Activated T-cell treated with anti-CD3 and anti-CD28 coated beads, Interleukin-2, amount 50 U/mL, for 72 hours (primary cell): ENCODE measurements at regions not wholly inside any gene's neighbourhood (a gene's known extent, or its start where the extent isn't known, plus 50 kb on each side); places are given as distances from the start of the nearest gene placed in this dataset.

Experiments used
- ATAC-seq, 2 donors: fragments of 150-1000 bp; cut with Tn5 transposase; replicated peaks in 1 of 2; 2 replicates each; pipeline ENCODE4 v1.10.0; 2021; ENCODE audit warnings: moderate library complexity in 2 of 2, mild to moderate bottlenecking in 1 of 2
- DNase-seq, 2 donors: peaks; one replicate each; pipeline ENCODE4 v3.0.0; 2021 to 2022; ENCODE audit warnings: mixed read lengths in 1 of 2
- H3K27ac Mint-ChIP-seq: one replicate; pipeline ENCODE4 v1.8.0; 2022; ENCODE audit warnings: mild to moderate bottlenecking, moderate library complexity, mixed read lengths
- H3K27me3 Mint-ChIP-seq: one replicate; pipeline ENCODE4 v1.8.0; 2022; ENCODE audit warnings: low read depth, mixed read lengths
- H3K36me3 Mint-ChIP-seq, 2 donors: one replicate each; pipeline ENCODE4 v1.8.0; 2022; ENCODE audit warnings: mixed read lengths in 2 of 2, mild to moderate bottlenecking in 1 of 2; ENCODE audit not compliant: insufficient read depth in 2 of 2
- H3K4me1 Mint-ChIP-seq: one replicate; pipeline ENCODE4 v1.8.0; 2022; ENCODE audit warnings: low read depth, mixed read lengths
- H3K4me3 Mint-ChIP-seq, 2 donors: one replicate each; pipeline ENCODE4 v1.8.0; 2022; ENCODE audit warnings: mild to moderate bottlenecking in 2 of 2, mixed read lengths in 2 of 2, moderate library complexity in 2 of 2
- H3K9me3 Mint-ChIP-seq, 2 donors: one replicate each; pipeline ENCODE4 v1.8.0; 2022; ENCODE audit warnings: mixed read lengths in 2 of 2

DNA sequence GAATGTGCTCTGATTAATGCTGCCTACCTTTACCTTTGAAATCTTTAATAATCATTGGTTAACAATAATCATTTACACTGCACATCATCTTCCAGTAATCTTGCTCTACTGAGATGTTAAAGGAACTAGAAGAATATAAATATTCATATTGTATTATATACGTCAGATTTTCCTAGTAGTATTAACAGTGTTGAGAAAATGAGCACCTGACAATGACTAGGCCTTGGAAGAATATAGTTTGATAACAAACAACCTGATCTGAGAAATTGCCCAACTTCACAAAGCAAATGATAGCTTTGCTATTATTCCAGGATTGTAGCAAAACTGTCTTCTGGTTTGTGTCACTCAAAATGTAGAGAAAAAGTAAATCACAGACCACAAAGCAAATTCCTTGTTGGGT lies 467.1 kb downstream of the NOVA1 start:
- H3K4me1 Mint-ChIP-seq = no peaks in the 10 kb centered on the region
- no peaks in the 10 kb centered on the region for H3K27me3 Mint-ChIP-seq
- DNase-seq (no peak), ATAC-seq (no peak)
- peaks cover 0 to 2% of the 10 kb centered on the region in 2 donors for H3K36me3 Mint-ChIP-seq
- peaks cover 3 to 4% of the 10 kb centered on the region in 2 donors for H3K9me3 Mint-ChIP-seq
- H3K4me3 Mint-ChIP-seq = no peak overlapping the region
- no peak overlapping the region for H3K27ac Mint-ChIP-seq

DNA sequence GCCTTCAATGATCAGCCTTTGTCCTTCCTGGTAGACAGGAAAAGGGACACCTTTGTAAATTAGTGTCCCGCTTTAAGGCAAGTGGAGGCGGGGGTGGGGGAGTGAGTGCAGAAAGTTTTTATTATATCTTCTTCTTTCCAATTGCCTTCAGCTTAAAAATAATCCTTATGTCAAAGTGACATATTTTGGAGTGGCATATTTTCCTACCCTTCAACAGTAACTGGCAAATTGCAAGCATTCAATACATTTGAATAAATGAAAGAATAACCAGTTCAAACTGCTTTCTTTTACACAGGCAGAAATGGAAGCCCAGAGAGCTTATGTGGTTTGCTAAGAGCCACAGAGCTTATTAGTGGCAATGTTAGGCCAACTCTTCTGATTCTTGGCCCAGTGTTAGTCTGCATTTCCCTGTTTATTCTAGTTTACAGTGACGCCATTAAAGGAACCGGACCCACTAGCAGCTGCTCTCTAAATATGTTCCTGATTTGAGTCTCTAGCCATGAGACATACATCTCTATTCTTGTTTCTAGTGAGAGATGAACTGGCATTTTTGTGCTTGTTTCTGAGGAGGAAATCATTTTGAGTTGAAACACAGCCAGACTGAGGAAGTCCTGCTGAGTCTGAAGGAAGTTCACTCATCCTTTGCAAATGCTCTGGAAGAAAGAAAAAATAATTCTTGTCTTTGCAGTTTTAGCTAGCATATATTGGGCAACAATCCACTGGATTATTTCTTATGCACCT lies 468.7 kb downstream of the NOVA1 start:
- Mint-ChIP-seq H3K4me1 (no peaks in the 10 kb centered on the region), H3K27ac (no peak overlapping the region), H3K9me3 (peaks cover 3 to 4% of the 10 kb centered on the region in 2 donors), H3K4me3 (no peak overlapping the region), H3K36me3 (no peaks in the 10 kb centered on the region), H3K27me3 (no peaks in the 10 kb centered on the region)
- DNase-seq (no peak), ATAC-seq (no peak)

GRCh38 chr14:26124896-26125438 lies 472.9 kb downstream of the NOVA1 start:
- DNase-seq = no peak
- no peaks in the 10 kb centered on the region for H3K36me3 Mint-ChIP-seq
- H3K4me3 Mint-ChIP-seq = no peak overlapping the region
- no peaks in the 10 kb centered on the region for H3K27me3 Mint-ChIP-seq
- no peak overlapping the region for H3K27ac Mint-ChIP-seq
- no peak for ATAC-seq
- no peaks in the 10 kb centered on the region for H3K4me1 Mint-ChIP-seq
- H3K9me3 Mint-ChIP-seq = peaks cover 3 to 7% of the 10 kb centered on the region in 2 donors

- ATAC-seq (no peak), DNase-seq (no peak)
- no peak overlapping the region for H3K27ac Mint-ChIP-seq
- peaks cover 0 to 2% of the 10 kb centered on the region in 2 donors for H3K36me3 Mint-ChIP-seq
- no peaks in the 10 kb centered on the region for H3K27me3 Mint-ChIP-seq
- H3K4me1 Mint-ChIP-seq = no peaks in the 10 kb centered on the region
- H3K9me3 Mint-ChIP-seq = peaks cover 3 to 12% of the 10 kb centered on the region in 2 donors
- H3K4me3 Mint-ChIP-seq = no peak overlapping the region
Observed at GRCh38 chr14:26123459-26123858, 474.4 kb downstream of the NOVA1 start.

GRCh38 chr14:26121181-26121580 lies 476.7 kb downstream of the NOVA1 start:
- Mint-ChIP-seq H3K36me3 (peaks cover 0 to 3% of the 10 kb centered on the region in 2 donors), H3K9me3 (peaks cover 6 to 11% of the 10 kb centered on the region in 2 donors), H3K27ac (no peak overlapping the region), H3K27me3 (no peaks in the 10 kb centered on the region), H3K4me3 (no peak overlapping the region), H3K4me1 (no peaks in the 10 kb centered on the region)
- no peak for DNase-seq
- no peak for ATAC-seq

DNA sequence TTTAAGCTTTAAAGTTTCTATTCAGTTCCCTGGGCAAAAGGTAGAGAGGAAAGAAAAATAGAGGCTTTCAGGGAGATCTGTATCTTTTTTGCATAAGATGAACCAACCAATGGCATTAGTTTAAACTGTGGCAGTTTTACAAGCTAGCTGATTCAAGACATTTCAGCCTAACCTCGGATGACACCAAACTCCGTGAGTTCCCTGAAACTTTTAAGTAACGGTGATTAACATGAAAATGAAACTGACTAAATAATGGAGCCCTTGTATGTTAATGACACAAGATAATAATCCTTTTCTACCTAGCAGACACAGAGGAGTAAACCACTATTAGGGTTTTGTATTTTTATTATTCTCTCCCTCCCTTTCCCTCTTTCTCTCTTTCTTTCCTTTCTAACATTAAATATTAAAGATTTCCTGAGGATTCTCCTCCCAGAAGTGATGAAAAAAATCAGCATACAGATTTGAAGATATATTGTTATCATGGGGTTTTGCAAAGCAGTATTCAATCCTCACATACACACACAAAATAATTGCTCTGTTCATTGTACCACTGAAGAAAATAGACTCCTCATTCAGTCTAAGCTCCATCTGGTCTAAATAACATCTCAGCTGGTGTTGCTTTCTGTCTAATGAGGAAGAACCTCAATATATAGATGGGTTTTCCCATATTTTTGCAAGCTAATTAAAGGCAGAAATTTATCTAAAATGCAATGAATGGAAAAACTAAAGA lies 483.8 kb downstream of the NOVA1 start:
- H3K4me3 Mint-ChIP-seq = no peak overlapping the region
- no peaks in the 10 kb centered on the region for H3K4me1 Mint-ChIP-seq
- no peak for DNase-seq
- ATAC-seq = no peak
- peaks cover 2 to 4% of the 10 kb centered on the region in 2 donors for H3K36me3 Mint-ChIP-seq
- H3K9me3 Mint-ChIP-seq = peaks cover 2 to 4% of the 10 kb centered on the region in 2 donors
- no peak overlapping the region for H3K27ac Mint-ChIP-seq
- no peaks in the 10 kb centered on the region for H3K27me3 Mint-ChIP-seq

DNA sequence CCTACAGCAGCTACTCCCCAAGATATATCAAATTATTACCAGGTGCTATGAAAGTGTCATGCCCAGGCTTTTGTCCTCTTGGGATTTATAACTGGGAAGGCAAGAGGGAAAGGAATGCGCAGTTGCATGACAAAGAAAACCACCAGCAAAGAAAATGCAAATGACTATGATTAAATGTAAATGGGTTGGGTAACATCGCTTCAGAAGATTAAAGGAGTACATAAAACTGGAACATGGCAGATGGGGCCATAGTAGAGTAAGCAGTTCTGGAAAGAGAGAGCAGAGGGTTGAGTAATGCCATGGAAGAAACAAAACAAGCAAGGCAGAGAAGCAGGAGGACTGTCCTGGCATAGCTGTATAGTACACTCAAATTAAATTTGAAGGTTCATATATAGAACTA lies 493.1 kb downstream of the NOVA1 start:
- H3K27me3 Mint-ChIP-seq = no peaks in the 10 kb centered on the region
- ATAC-seq (no peak), DNase-seq (no peak)
- H3K4me3 Mint-ChIP-seq = no peak overlapping the region
- H3K9me3 Mint-ChIP-seq = peaks cover 8 to 16% of the 10 kb centered on the region in 2 donors
- H3K4me1 Mint-ChIP-seq = no peaks in the 10 kb centered on the region
- H3K36me3 Mint-ChIP-seq = peaks cover 2 to 9% of the 10 kb centered on the region in 2 donors
- H3K27ac Mint-ChIP-seq = no peak overlapping the region

- Mint-ChIP-seq H3K36me3 (peaks cover 0 to 2% of the 10 kb centered on the region in 2 donors), H3K9me3 (peaks cover 15 to 19% of the 10 kb centered on the region in 2 donors), H3K4me1 (no peaks in the 10 kb centered on the region), H3K27me3 (no peaks in the 10 kb centered on the region), H3K27ac (no peak overlapping the region), H3K4me3 (no peak overlapping the region)
- ATAC-seq (no peak), DNase-seq (no peak)
Observed at GRCh38 chr14:26097852-26098251, 500.0 kb downstream of the NOVA1 start.

DNA sequence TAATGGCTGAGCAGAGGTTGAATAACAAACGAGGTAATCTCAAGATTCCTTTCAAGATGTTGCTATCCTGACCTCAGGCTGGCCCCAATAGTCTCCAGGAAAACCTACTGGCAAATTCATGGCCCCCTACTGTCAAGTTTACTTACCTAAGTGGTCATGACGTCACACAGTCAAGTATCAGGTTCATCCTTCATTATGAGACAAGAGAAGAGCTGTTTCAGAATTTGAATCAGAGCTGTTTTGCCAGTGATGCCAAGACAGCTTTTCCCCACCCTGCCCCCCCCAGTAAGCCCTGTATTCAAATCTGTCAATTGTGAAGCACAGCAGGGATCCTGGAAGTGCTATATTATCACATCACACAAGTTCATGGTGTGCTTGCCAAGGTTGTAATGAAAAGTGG lies 509.6 kb downstream of the NOVA1 start:
- no peaks in the 10 kb centered on the region for H3K27me3 Mint-ChIP-seq
- no peak overlapping the region for H3K4me3 Mint-ChIP-seq
- peaks cover 10 to 19% of the 10 kb centered on the region in 2 donors for H3K9me3 Mint-ChIP-seq
- ATAC-seq = no peak
- DNase-seq = no peak
- H3K36me3 Mint-ChIP-seq = peaks cover 0 to 2% of the 10 kb centered on the region in 2 donors
- no peak overlapping the region for H3K27ac Mint-ChIP-seq
- no peaks in the 10 kb centered on the region for H3K4me1 Mint-ChIP-seq

GRCh38 chr14:26081043-26081442 lies 516.8 kb downstream of the NOVA1 start:
- DNase-seq = no peak
- no peak for ATAC-seq
- H3K36me3 Mint-ChIP-seq = peaks cover 0 to 1% of the 10 kb centered on the region in 2 donors
- peaks cover 8 to 11% of the 10 kb centered on the region in 2 donors for H3K9me3 Mint-ChIP-seq
- no peak overlapping the region for H3K4me3 Mint-ChIP-seq
- H3K27ac Mint-ChIP-seq = no peak overlapping the region
- H3K4me1 Mint-ChIP-seq = no peaks in the 10 kb centered on the region
- no peaks in the 10 kb centered on the region for H3K27me3 Mint-ChIP-seq

- H3K9me3 Mint-ChIP-seq = peaks cover 6 to 8% of the 10 kb centered on the region in 2 donors
- H3K36me3 Mint-ChIP-seq = peaks cover 1 to 3% of the 10 kb centered on the region in 2 donors
- H3K27me3 Mint-ChIP-seq = no peaks in the 10 kb centered on the region
- no peak overlapping the region for H3K4me3 Mint-ChIP-seq
- no peak overlapping the region for H3K27ac Mint-ChIP-seq
- no peak for DNase-seq
- no peaks in the 10 kb centered on the region for H3K4me1 Mint-ChIP-seq
- ATAC-seq = no peak
Observed at GRCh38 chr14:26078561-26078960, 519.3 kb downstream of the NOVA1 start.

DNA sequence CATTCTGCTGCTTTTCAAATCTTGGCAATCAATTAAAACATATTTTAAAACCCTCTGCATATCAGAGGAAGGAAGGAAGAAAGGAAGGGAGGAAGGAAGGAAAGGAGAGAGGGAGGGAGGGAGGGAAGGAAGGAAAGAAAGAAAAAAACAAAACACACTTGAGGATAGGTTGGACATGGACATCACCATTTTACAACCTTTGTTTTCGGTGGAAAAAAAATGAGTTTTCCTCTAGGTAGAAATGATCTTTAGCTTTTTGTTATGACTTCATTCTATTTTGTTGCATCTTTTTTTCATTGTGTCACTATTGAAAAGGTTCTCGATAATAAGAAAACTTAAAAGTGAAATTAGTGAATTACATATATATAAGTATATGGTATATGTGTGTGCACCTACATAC lies 522.9 kb downstream of the NOVA1 start:
- DNase-seq = no peak
- Mint-ChIP-seq H3K27ac (no peak overlapping the region), H3K36me3 (peaks cover 1 to 4% of the 10 kb centered on the region in 2 donors), H3K9me3 (peaks cover 9 to 10% of the 10 kb centered on the region in 2 donors), H3K4me1 (no peaks in the 10 kb centered on the region), H3K4me3 (no peak overlapping the region), H3K27me3 (no peaks in the 10 kb centered on the region)
- no peak for ATAC-seq

GRCh38 chr14:26070443-26070842 lies 527.4 kb downstream of the NOVA1 start:
- H3K9me3 Mint-ChIP-seq = peaks cover 8 to 11% of the 10 kb centered on the region in 2 donors
- peaks cover 0 to 4% of the 10 kb centered on the region in 2 donors for H3K36me3 Mint-ChIP-seq
- H3K4me3 Mint-ChIP-seq = no peak overlapping the region
- H3K4me1 Mint-ChIP-seq = no peaks in the 10 kb centered on the region
- DNase-seq (no peak), ATAC-seq (no peak)
- no peaks in the 10 kb centered on the region for H3K27me3 Mint-ChIP-seq
- no peak overlapping the region for H3K27ac Mint-ChIP-seq
